ENCODE measurements at regions not wholly inside any gene's neighbourhood (a gene's known extent, or its start where the extent isn't known, plus 50 kb on each side); places are given as distances from the start of the nearest gene placed in this dataset.

DNA sequence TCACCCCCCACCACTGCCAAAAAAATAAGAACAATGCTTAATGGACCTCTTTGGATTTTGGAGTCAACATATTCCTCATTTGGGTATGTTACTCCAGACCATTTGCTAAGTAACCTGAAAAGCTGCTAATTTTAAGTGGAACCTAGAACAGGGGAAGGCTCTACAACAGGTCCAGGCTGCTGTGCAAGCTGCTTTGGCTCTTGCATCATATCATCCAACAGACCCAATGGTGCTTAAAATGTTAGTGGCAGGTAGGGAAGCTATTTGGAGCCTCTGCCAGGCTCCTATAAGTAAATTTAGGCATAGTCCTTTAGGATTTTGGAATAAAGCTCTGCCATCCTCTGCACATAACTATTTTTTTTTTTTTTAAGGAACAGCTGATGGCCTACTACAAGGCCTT is 132.2 kb upstream of the PMCH start:
- TF ChIP-seq POLR2G (IDR thresholded peaks at IDR 0.05; ENCODE audit: low read depth, low read length): no peak
- TF ChIP-seq, protein P1, sequence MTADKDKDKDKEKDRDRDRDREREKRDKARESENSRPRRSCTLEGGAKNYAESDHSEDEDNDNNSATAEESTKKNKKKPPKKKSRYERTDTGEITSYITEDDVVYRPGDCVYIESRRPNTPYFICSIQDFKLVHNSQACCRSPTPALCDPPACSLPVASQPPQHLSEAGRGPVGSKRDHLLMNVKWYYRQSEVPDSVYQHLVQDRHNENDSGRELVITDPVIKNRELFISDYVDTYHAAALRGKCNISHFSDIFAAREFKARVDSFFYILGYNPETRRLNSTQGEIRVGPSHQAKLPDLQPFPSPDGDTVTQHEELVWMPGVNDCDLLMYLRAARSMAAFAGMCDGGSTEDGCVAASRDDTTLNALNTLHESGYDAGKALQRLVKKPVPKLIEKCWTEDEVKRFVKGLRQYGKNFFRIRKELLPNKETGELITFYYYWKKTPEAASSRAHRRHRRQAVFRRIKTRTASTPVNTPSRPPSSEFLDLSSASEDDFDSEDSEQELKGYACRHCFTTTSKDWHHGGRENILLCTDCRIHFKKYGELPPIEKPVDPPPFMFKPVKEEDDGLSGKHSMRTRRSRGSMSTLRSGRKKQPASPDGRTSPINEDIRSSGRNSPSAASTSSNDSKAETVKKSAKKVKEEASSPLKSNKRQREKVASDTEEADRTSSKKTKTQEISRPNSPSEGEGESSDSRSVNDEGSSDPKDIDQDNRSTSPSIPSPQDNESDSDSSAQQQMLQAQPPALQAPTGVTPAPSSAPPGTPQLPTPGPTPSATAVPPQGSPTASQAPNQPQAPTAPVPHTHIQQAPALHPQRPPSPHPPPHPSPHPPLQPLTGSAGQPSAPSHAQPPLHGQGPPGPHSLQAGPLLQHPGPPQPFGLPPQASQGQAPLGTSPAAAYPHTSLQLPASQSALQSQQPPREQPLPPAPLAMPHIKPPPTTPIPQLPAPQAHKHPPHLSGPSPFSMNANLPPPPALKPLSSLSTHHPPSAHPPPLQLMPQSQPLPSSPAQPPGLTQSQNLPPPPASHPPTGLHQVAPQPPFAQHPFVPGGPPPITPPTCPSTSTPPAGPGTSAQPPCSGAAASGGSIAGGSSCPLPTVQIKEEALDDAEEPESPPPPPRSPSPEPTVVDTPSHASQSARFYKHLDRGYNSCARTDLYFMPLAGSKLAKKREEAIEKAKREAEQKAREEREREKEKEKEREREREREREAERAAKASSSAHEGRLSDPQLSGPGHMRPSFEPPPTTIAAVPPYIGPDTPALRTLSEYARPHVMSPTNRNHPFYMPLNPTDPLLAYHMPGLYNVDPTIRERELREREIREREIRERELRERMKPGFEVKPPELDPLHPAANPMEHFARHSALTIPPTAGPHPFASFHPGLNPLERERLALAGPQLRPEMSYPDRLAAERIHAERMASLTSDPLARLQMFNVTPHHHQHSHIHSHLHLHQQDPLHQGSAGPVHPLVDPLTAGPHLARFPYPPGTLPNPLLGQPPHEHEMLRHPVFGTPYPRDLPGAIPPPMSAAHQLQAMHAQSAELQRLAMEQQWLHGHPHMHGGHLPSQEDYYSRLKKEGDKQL (CRISPR knock-in tag; IDR thresholded peaks at IDR 0.05; ENCODE audit: borderline replicate concordance): no peak
- no peak for TF ChIP-seq MYC (IDR thresholded peaks at IDR 0.05; ENCODE audit: low read depth, low read length)
- TF ChIP-seq MYC (CRISPR knock-in tag; IDR thresholded peaks at IDR 0.05; ENCODE audit: borderline replicate concordance, low read depth): no peak
- no peak for TF ChIP-seq TCF3 (CRISPR knock-in tag; IDR thresholded peaks at IDR 0.05)
